OCI-LY1 (cell line): ENCODE measurements at regions not wholly inside any gene's neighbourhood (a gene's known extent, or its start where the extent isn't known, plus 50 kb on each side); places are given as distances from the start of the nearest gene placed in this dataset.

Experiments
- EZH2 ChIP-seq: fragments of 200-600 bp; sonication (generic), shearing (Covaris generic); IDR thresholded peaks from 2 replicates; pipeline ENCODE4 v1.8.0; 2017; ENCODE audit warnings: borderline replicate concordance, mixed run types, mild to moderate bottlenecking, antibody characterized with exemption, low read length, moderate library complexity, mixed read lengths
- TF ChIP-seq, protein P1 (sequence below): fragments of 200-600 bp; sonication (generic), shearing (Covaris generic); IDR thresholded peaks from 2 replicates; pipeline ENCODE4 v1.5.1; 2017; ENCODE audit warnings: mild to moderate bottlenecking, antibody characterized with exemption, low read length, moderate library complexity, mixed read lengths

DNA sequence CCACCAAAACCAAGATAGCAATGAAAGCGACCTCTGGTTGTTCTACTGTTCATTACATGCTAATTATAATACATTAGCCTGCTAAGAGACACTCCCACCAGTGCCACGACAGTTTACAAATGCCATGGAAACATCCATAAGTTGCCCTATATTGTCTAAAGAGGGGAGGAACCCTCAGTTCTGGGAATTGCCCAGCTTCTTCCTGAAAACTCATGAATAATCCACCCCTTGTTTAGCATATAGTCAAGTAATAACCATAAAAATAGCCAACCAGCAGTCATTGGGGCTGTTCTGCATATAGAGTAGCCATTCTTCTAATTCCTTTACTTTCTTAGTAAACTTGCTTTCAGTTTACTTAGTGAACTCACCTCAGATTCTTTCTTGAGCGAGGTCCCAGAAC, 189.8 kb upstream of the SOX11 start:
- TF ChIP-seq, protein P1, sequence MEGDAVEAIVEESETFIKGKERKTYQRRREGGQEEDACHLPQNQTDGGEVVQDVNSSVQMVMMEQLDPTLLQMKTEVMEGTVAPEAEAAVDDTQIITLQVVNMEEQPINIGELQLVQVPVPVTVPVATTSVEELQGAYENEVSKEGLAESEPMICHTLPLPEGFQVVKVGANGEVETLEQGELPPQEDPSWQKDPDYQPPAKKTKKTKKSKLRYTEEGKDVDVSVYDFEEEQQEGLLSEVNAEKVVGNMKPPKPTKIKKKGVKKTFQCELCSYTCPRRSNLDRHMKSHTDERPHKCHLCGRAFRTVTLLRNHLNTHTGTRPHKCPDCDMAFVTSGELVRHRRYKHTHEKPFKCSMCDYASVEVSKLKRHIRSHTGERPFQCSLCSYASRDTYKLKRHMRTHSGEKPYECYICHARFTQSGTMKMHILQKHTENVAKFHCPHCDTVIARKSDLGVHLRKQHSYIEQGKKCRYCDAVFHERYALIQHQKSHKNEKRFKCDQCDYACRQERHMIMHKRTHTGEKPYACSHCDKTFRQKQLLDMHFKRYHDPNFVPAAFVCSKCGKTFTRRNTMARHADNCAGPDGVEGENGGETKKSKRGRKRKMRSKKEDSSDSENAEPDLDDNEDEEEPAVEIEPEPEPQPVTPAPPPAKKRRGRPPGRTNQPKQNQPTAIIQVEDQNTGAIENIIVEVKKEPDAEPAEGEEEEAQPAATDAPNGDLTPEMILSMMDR = no peak
- TF ChIP-seq EZH2 = no peak
